ENCODE measurements at regions not wholly inside any gene's neighbourhood (a gene's known extent, or its start where the extent isn't known, plus 50 kb on each side); places are given as distances from the start of the nearest gene placed in this dataset.

GRCh38 chr17:16878084-16878483, 93.8 kb downstream of the TNFRSF13B start:
- Histone ChIP-seq H3K27me3 (ENCODE audit: control insufficient read depth, insufficient read depth, low read length) (no peaks in the 10 kb centered on the region), H3K27ac (ENCODE audit: low read length) (no peak overlapping the region), H3K9me3 (ENCODE audit: control insufficient read depth, insufficient read depth, low read depth, low read length) (no peaks in the 10 kb centered on the region), H3K36me3 (ENCODE audit: control insufficient read depth, insufficient read depth, low read length) (no peaks in the 10 kb centered on the region), H3K4me1 (ENCODE audit: control insufficient read depth, insufficient read depth, low read length) (no peaks in the 10 kb centered on the region), H3K4me3 (ENCODE audit: low read depth in 2 of 2, low read length in 2 of 2) (no peak overlapping the region)
- TF ChIP-seq TCF7L2 (IDR thresholded peaks at IDR 0.05; ENCODE audit: low read depth, low read length), result no peak
- TF ChIP-seq CTCF (IDR thresholded peaks at IDR 0.05), result no peak
- no TSS peak for BruUV-seq (replicated peaks)
- ATAC-seq (no peak), DNase-seq (ENCODE audit: low read depth, low spot score) (no peak)
- intact Hi-C loops (cut with micrococcal nuclease; ENCODE audit: unreplicated experiment), result no loop called here
- ChIA-PET CTCF (interaction anchor here (0.5 kb wide), 1 partner anchor 77 kb away, joined by 6 read pairs; no protein-coding TSS in a partner anchor), POLR2A (no interaction called here)
- in situ Hi-C loops (cut with HindIII; ENCODE audit: low pct_unique_long_range_greater_than_20kb, low sequenced_read_pairs), result no loop called here

GRCh38 chr17:16877099-16877498, 94.8 kb downstream of the TNFRSF13B start:
- Histone ChIP-seq H3K9me3 (ENCODE audit: control insufficient read depth, insufficient read depth, low read depth, low read length) (no peaks in the 10 kb centered on the region), H3K4me1 (ENCODE audit: control insufficient read depth, insufficient read depth, low read length) (no peaks in the 10 kb centered on the region), H3K27ac (ENCODE audit: low read length) (no peak overlapping the region), H3K4me3 (ENCODE audit: low read depth in 2 of 2, low read length in 2 of 2) (no peak overlapping the region), H3K27me3 (ENCODE audit: control insufficient read depth, insufficient read depth, low read length) (no peaks in the 10 kb centered on the region), H3K36me3 (ENCODE audit: control insufficient read depth, insufficient read depth, low read length) (no peaks in the 10 kb centered on the region)
- no peak for ATAC-seq
- BruUV-seq (replicated peaks), result no TSS peak
- intact Hi-C loops (cut with micrococcal nuclease; ENCODE audit: unreplicated experiment) (no loop called here), in situ Hi-C loops (cut with HindIII; ENCODE audit: low pct_unique_long_range_greater_than_20kb, low sequenced_read_pairs) (no loop called here)
- ChIA-PET CTCF (no interaction called here), POLR2A (no interaction called here)
- TF ChIP-seq SIN3A (IDR thresholded peaks at IDR 0.05; ENCODE audit: borderline replicate concordance, insufficient read depth, low read depth, low read length) (no peak), REST (IDR thresholded peaks at IDR 0.05; ENCODE audit: insufficient read depth in 1 of 2, low read depth in 2 of 2, low read length in 1 of 2) (no peak), CTCF (IDR thresholded peaks at IDR 0.05) (no peak), POLR2AphosphoS5 (IDR thresholded peaks at IDR 0.05; ENCODE audit: low read depth, low read length) (no peak), TCF7L2 (IDR thresholded peaks at IDR 0.05; ENCODE audit: low read depth, low read length) (no peak)
- no peak for DNase-seq (ENCODE audit: low read depth, low spot score)

- Histone ChIP-seq H3K27ac (ENCODE audit: low read length) (no peak overlapping the region), H3K27me3 (ENCODE audit: control insufficient read depth, insufficient read depth, low read length) (no peaks in the 10 kb centered on the region), H3K4me1 (ENCODE audit: control insufficient read depth, insufficient read depth, low read length) (no peaks in the 10 kb centered on the region), H3K9me3 (ENCODE audit: control insufficient read depth, insufficient read depth, low read depth, low read length) (no peaks in the 10 kb centered on the region), H3K36me3 (ENCODE audit: control insufficient read depth, insufficient read depth, low read length) (no peaks in the 10 kb centered on the region), H3K4me3 (ENCODE audit: low read depth in 2 of 2, low read length in 2 of 2) (no peak overlapping the region)
- CTCF ChIA-PET, result no interaction called here
- DNase-seq (ENCODE audit: low read depth, low spot score) (no peak), ATAC-seq (no peak)
- in situ Hi-C loops (cut with HindIII; ENCODE audit: low pct_unique_long_range_greater_than_20kb, low sequenced_read_pairs) (no loop called here), intact Hi-C loops (cut with micrococcal nuclease; ENCODE audit: unreplicated experiment) (no loop called here)
- POLR2A ChIA-PET, result interaction anchor here (0.6 kb wide), 1 partner anchor 400 kb away, joined by 6 read pairs; no protein-coding TSS in a partner anchor
- TF ChIP-seq CTCF (IDR thresholded peaks at IDR 0.05) (no peak), TCF7L2 (IDR thresholded peaks at IDR 0.05; ENCODE audit: low read depth, low read length) (no peak), REST (IDR thresholded peaks at IDR 0.05; ENCODE audit: insufficient read depth in 1 of 2, low read depth in 2 of 2, low read length in 1 of 2) (no peak), POLR2AphosphoS5 (IDR thresholded peaks at IDR 0.05; ENCODE audit: low read depth, low read length) (no peak), SIN3A (IDR thresholded peaks at IDR 0.05; ENCODE audit: borderline replicate concordance, insufficient read depth, low read depth, low read length) (no peak)
- no TSS peak for BruUV-seq (replicated peaks)
These were observed 96.3 kb downstream of the TNFRSF13B start for GRCh38 chr17:16875662-16876061.
